ENCODE measurements at regions not wholly inside any gene's neighbourhood (a gene's known extent, or its start where the extent isn't known, plus 50 kb on each side); places are given as distances from the start of the nearest gene placed in this dataset.

DNA sequence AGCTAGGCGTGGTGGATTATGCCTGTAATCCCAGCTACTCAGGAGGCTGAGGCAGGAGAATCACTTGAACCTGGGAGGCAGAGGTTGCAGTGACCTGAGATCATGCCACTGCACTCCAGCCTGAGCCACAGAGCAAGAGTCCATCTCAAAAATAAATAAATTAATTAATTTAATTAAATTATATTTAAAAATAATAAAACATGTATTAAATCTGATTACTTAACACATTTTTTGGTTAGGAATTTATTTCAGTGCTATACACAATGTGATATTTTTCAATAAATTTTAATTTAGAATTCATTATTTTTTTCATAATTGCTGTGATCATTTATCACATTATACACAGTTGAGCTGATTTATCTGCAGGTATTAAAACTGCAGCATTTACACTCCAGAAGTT is 1101.5 kb upstream of the MIR17HG start:
- H3K36me3 ChIP-seq (ENCODE audit: control insufficient read depth, insufficient read depth, low read length): no peaks in the 10 kb centered on the region
- POLR2A ChIA-PET: no interaction called here
- no peak overlapping the region for H3K9ac ChIP-seq (ENCODE audit: insufficient read depth in 1 of 2, low read depth in 2 of 2, low read length in 2 of 2)
- H2AFZ ChIP-seq (ENCODE audit: low read depth, low read length): no peak overlapping the region
- CTCF ChIA-PET (ENCODE audit: low intra/inter-chr PET ratio): no interaction called here
- H3K4me2 ChIP-seq (ENCODE audit: insufficient read depth, low read length): no peak overlapping the region
- H3K9me1 ChIP-seq (ENCODE audit: control insufficient read depth, insufficient read depth, low read length): no peaks in the 10 kb centered on the region
- intact Hi-C loops (cut with micrococcal nuclease): no loop called here
- H3K4me3 ChIP-seq: no peak overlapping the region
- FAIRE-seq (no peak), DNase-seq (ENCODE audit: extremely low read depth in 1 of 4, low spot score in 3 of 4) (no peak), ATAC-seq (no peak)
- no peaks in the 10 kb centered on the region for H4K20me1 ChIP-seq (replicated peaks; ENCODE audit: control insufficient read depth, insufficient read depth, low read length)
- no peak overlapping the region for H3K27ac ChIP-seq (ENCODE audit: extremely low read depth, low read depth, low read length)
- H3K4me1 ChIP-seq (replicated peaks in 1 of 2; ENCODE audit: control insufficient read depth in 2 of 2, insufficient read depth in 2 of 2, low read length in 2 of 2): no peaks in the 10 kb centered on the region
- in situ Hi-C loops (cut with MboI): no loop called here
- no peaks in the 10 kb centered on the region for H3K9me3 ChIP-seq (replicated peaks; ENCODE audit: control insufficient read depth, insufficient read depth, low read depth, low read length)
- 0% methylated on average over 1 of the region's 1 CpG for WGBS (ENCODE audit: insufficient coverage, low coverage, missing lambda C conversion rate)
- TF ChIP-seq XRCC3 (IDR thresholded peaks at IDR 0.05): no peak
- TF ChIP-seq, protein P1, sequence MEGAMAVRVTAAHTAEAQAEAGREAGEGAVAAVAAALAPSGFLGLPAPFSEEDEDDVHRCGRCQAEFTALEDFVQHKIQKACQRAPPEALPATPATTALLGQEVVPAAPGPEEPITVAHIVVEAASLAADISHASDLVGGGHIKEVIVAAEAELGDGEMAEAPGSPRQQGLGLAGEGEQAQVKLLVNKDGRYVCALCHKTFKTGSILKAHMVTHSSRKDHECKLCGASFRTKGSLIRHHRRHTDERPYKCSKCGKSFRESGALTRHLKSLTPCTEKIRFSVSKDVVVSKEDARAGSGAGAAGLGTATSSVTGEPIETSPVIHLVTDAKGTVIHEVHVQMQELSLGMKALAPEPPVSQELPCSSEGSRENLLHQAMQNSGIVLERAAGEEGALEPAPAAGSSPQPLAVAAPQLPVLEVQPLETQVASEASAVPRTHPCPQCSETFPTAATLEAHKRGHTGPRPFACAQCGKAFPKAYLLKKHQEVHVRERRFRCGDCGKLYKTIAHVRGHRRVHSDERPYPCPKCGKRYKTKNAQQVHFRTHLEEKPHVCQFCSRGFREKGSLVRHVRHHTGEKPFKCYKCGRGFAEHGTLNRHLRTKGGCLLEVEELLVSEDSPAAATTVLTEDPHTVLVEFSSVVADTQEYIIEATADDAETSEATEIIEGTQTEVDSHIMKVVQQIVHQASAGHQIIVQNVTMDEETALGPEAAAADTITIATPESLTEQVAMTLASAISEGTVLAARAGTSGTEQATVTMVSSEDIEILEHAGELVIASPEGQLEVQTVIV (CRISPR knock-in tag; IDR thresholded peaks at IDR 0.05; ENCODE audit: borderline replicate concordance): no peak
- TF ChIP-seq, protein P2, sequence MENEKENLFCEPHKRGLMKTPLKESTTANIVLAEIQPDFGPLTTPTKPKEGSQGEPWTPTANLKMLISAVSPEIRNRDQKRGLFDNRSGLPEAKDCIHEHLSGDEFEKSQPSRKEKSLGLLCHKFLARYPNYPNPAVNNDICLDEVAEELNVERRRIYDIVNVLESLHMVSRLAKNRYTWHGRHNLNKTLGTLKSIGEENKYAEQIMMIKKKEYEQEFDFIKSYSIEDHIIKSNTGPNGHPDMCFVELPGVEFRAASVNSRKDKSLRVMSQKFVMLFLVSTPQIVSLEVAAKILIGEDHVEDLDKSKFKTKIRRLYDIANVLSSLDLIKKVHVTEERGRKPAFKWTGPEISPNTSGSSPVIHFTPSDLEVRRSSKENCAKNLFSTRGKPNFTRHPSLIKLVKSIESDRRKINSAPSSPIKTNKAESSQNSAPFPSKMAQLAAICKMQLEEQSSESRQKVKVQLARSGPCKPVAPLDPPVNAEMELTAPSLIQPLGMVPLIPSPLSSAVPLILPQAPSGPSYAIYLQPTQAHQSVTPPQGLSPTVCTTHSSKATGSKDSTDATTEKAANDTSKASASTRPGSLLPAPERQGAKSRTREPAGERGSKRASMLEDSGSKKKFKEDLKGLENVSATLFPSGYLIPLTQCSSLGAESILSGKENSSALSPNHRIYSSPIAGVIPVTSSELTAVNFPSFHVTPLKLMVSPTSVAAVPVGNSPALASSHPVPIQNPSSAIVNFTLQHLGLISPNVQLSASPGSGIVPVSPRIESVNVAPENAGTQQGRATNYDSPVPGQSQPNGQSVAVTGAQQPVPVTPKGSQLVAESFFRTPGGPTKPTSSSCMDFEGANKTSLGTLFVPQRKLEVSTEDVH (IDR thresholded peaks at IDR 0.05; ENCODE audit: low read depth, partially characterized antibody): no peak
- TF ChIP-seq ZNF212 (CRISPR knock-in tag; IDR thresholded peaks at IDR 0.05): no peak
- no peak for TF ChIP-seq DDX20 (tag; IDR thresholded peaks at IDR 0.05; ENCODE audit: low read depth)
- no peak for TF ChIP-seq ADNP (tag; IDR thresholded peaks at IDR 0.05)
- no peak for TF ChIP-seq GTF2A2 (tag; IDR thresholded peaks at IDR 0.05)
- TF ChIP-seq XRCC4 (IDR thresholded peaks at IDR 0.05; ENCODE audit: extremely low read depth, insufficient read depth, insufficient read length): no peak
- no peak for TF ChIP-seq ZNF551 (CRISPR knock-in tag; IDR thresholded peaks at IDR 0.05)
- no peak for TF ChIP-seq SLC30A9 (CRISPR knock-in tag; IDR thresholded peaks at IDR 0.05)
- H3K79me2 ChIP-seq (ENCODE audit: control insufficient read depth, insufficient read depth, low read length): no peaks in the 10 kb centered on the region
- BruUV-seq (replicated peaks): no TSS peak
- H3K27me3 ChIP-seq (ENCODE audit: control insufficient read depth in 2 of 2, insufficient read depth in 2 of 2, low read length in 2 of 2): no peaks in the 10 kb centered on the region

Measured in K562 (cell line).